IMR-90 (cell line): ENCODE measurements at regions not wholly inside any gene's neighbourhood (a gene's known extent, or its start where the extent isn't known, plus 50 kb on each side); places are given as distances from the start of the nearest gene placed in this dataset.

Experiments used
- ATAC-seq: fragments of 200-7000 bp; cut with Tn5 transposase; 2 replicates; pipeline ENCODE4 v1.9.1; 2020; ENCODE audit warnings: low read depth, mild to moderate bottlenecking, moderate library complexity
- BruUV-seq: library from RNA; stranded (reverse); fragments of 400-500 nt; replicated peaks from 2 replicates; lab custom pipeline; 2021; lab: Mats Ljungman, UMichigan
- CTCF ChIA-PET: fragments of 300-600 bp; formaldehyde crosslinking; extraction: SDS; loops from one replicate; lab custom pipeline; 2021; ENCODE audit warnings: antibody characterized with exemption; lab: Yijun Ruan, JAX
- POLR2A ChIA-PET: fragments of 300-600 bp; sonication (Branson Sonifier 250); formaldehyde crosslinking; loops from one replicate; lab custom pipeline; 2022; ENCODE audit warnings: antibody characterized with exemption; ENCODE audit not compliant: unreplicated experiment; lab: Charles Lee
- DNase-seq: peaks from one replicate; pipeline ENCODE4 v3.0.0; 2013
- H2AFZ ChIP-seq: replicated peaks from 2 replicates; pipeline ENCODE3; 2013; ENCODE audit warnings: low read length, mild to moderate bottlenecking; ENCODE audit not compliant: poor library complexity
- H2AK5ac ChIP-seq: 2 replicates; pipeline ENCODE4 v1.6.1; 2013; ENCODE audit warnings: low read depth, low read length, inconsistent platforms
- H2AK9ac ChIP-seq: replicated peaks from 2 replicates; pipeline ENCODE3; 2013; ENCODE audit warnings: mild to moderate bottlenecking, low read depth, low read length, moderate library complexity; ENCODE audit not compliant: poor library complexity
- H2BK120ac ChIP-seq: 2 replicates; pipeline ENCODE4 v1.6.1; 2013; ENCODE audit warnings: low read depth, low read length, inconsistent platforms
- H2BK15ac ChIP-seq: 3 replicates; pipeline ENCODE4 v1.6.1; 2013; ENCODE audit warnings: low read depth, low read length, inconsistent platforms
- H2BK20ac ChIP-seq: 2 replicates; pipeline ENCODE4 v1.6.1; 2013; ENCODE audit warnings: low read depth, mild to moderate bottlenecking, inconsistent platforms, low read length, moderate library complexity
- H2BK5ac ChIP-seq: 2 replicates; pipeline ENCODE4 v1.6.1; 2013; ENCODE audit warnings: mild to moderate bottlenecking, low read depth, low read length, inconsistent platforms; ENCODE audit not compliant: poor library complexity, severe bottlenecking
- H3K14ac ChIP-seq: replicated peaks from 2 replicates; pipeline ENCODE4 v1.6.1; 2013; ENCODE audit warnings: low read depth, low read length, inconsistent platforms
- H3K18ac ChIP-seq: 2 replicates; pipeline ENCODE4 v1.6.1; 2013; ENCODE audit warnings: low read depth, low read length, control low read depth
- H3K23ac ChIP-seq: 2 replicates; pipeline ENCODE4 v1.6.1; 2013; ENCODE audit warnings: low read depth, low read length, inconsistent platforms
- H3K27ac ChIP-seq: 2 replicates; pipeline ENCODE4 v1.5.1; 2013; ENCODE audit warnings: mild to moderate bottlenecking, control low read depth, low read length; ENCODE audit not compliant: insufficient read depth
- H3K27me3 ChIP-seq: 2 replicates; pipeline ENCODE4 v1.6.1; 2013; ENCODE audit warnings: low read length; ENCODE audit not compliant: control insufficient read depth, insufficient read depth
- H3K36me3 ChIP-seq: 2 replicates; pipeline ENCODE4 v1.6.1; 2013; ENCODE audit warnings: low read length, mixed read lengths; ENCODE audit not compliant: control insufficient read depth, insufficient read depth
- H3K4ac ChIP-seq: 2 replicates; pipeline ENCODE4 v1.6.1; 2013; ENCODE audit warnings: low read depth, low read length, inconsistent platforms
- H3K4me1 ChIP-seq: 2 replicates; pipeline ENCODE4 v1.6.1; 2013; ENCODE audit warnings: low read length, mixed read lengths; ENCODE audit not compliant: control insufficient read depth, insufficient read depth
- H3K4me2 ChIP-seq: 2 replicates; pipeline ENCODE4 v1.6.1; 2013; ENCODE audit warnings: low read depth, mild to moderate bottlenecking, control low read depth, low read length, moderate library complexity
- H3K4me3 ChIP-seq: 2 replicates; pipeline ENCODE4 v1.5.1; 2013; ENCODE audit warnings: low read depth, mild to moderate bottlenecking, control low read depth, low read length, moderate library complexity; ENCODE audit not compliant: insufficient read depth
- H3K56ac ChIP-seq: 2 replicates; pipeline ENCODE4 v1.6.1; 2013; ENCODE audit warnings: low read length, inconsistent platforms; ENCODE audit not compliant: insufficient read depth; ENCODE audit errors: extremely low read depth
- H3K79me1 ChIP-seq, 2 experiments: 2 replicates each; pipeline ENCODE4 v1.6.1; 2013; ENCODE audit warnings: low read length in 2 of 2, inconsistent platforms in 1 of 2, low read depth in 1 of 2
- H3K9ac ChIP-seq: 2 replicates; pipeline ENCODE4 v1.6.1; 2013; ENCODE audit warnings: low read depth, low read length, control low read depth
- H3K9me1 ChIP-seq: 2 replicates; pipeline ENCODE4 v1.6.1; 2013; ENCODE audit warnings: low read length, inconsistent platforms; ENCODE audit not compliant: insufficient read depth
- H3K9me3 ChIP-seq: 2 replicates; pipeline ENCODE4 v1.6.1; 2013; ENCODE audit warnings: low read length; ENCODE audit not compliant: control insufficient read depth, insufficient read depth
- H4K20me1 ChIP-seq: 2 replicates; pipeline ENCODE4 v1.6.1; 2013; ENCODE audit warnings: low read length, inconsistent platforms; ENCODE audit not compliant: insufficient read depth
- H4K5ac ChIP-seq: 2 replicates; pipeline ENCODE4 v1.6.1; 2013; ENCODE audit warnings: mild to moderate bottlenecking, low read depth, low read length, control low read depth
- H4K8ac ChIP-seq, 2 experiments: 2 replicates each; pipeline ENCODE4 v1.6.1; 2013; ENCODE audit warnings: low read depth in 2 of 2, low read length in 2 of 2, control low read depth in 1 of 2, inconsistent platforms in 1 of 2
- H4K91ac ChIP-seq: 2 replicates; pipeline ENCODE4 v1.6.1; 2013; ENCODE audit warnings: low read depth, low read length, inconsistent platforms; ENCODE audit not compliant: insufficient read depth
- BHLHE40 ChIP-seq: fragments of 150-350 bp; IDR thresholded peaks from 2 replicates; pipeline ENCODE4 v1.6.1; 2016; ENCODE audit warnings: mild to moderate bottlenecking, low read depth, low read length
- CEBPB ChIP-seq: IDR thresholded peaks from 2 replicates; pipeline ENCODE4 v1.6.1; 2012; ENCODE audit warnings: low read depth, low read length, improper control_type of control experiment
- FOS ChIP-seq: fragments of 150-350 bp; IDR thresholded peaks from 2 replicates; pipeline ENCODE4 v1.6.1; 2016; ENCODE audit warnings: low read depth, low read length
- MAZ ChIP-seq: IDR thresholded peaks from 2 replicates; pipeline ENCODE4 v1.6.1; 2012; ENCODE audit warnings: low read depth, mild to moderate bottlenecking, low read length, improper control_type of control experiment, moderate library complexity, borderline replicate concordance
- MXI1 ChIP-seq: IDR thresholded peaks from 2 replicates; pipeline ENCODE4 v1.6.1; 2012; ENCODE audit warnings: low read depth, mild to moderate bottlenecking, low read length, moderate library complexity, borderline replicate concordance
- POLR2A ChIP-seq: IDR thresholded peaks from 2 replicates; pipeline ENCODE4 v1.6.1; 2012; ENCODE audit warnings: mild to moderate bottlenecking, low read depth, low read length
- RAD21 ChIP-seq: IDR thresholded peaks from 2 replicates; pipeline ENCODE4 v1.6.1; 2012; ENCODE audit warnings: low read length, improper control_type of control experiment
- RCOR1 ChIP-seq: IDR thresholded peaks from 2 replicates; pipeline ENCODE4 v1.6.1; 2012; ENCODE audit warnings: mild to moderate bottlenecking, low read length, improper control_type of control experiment; ENCODE audit not compliant: insufficient replicate concordance
- RFX5 ChIP-seq: IDR thresholded peaks from 2 replicates; pipeline ENCODE4 v1.8.0; 2012; ENCODE audit warnings: low read depth, mild to moderate bottlenecking, low read length, moderate library complexity
- WGBS, 2 experiments: methylation state at CpG; one replicate each; pipeline versions ENCODE4 v1.1.5 to v1.1.7; 2013; ENCODE audit warnings: missing lambda C conversion rate in 2 of 2; ENCODE audit not compliant: insufficient read length in 1 of 2; ENCODE audit errors: extremely low coverage in 2 of 2; 5-methylcytosine and 5-hydroxymethylcytosine counted together
- dilution Hi-C: fragments of 300-500 bp; cut with HindIII; formaldehyde crosslinking; loops from one replicate; pipeline ENCODE4 v1.14.3; 2018; ENCODE audit warnings: low sequenced_read_pairs; ENCODE audit not compliant: unreplicated experiment
- in situ Hi-C: fragments of 300-500 bp; cut with MboI; formaldehyde crosslinking; loops from 3 replicates; pipeline ENCODE4 v1.14.3; 2019; ENCODE audit warnings: low sequenced_read_pairs, inconsistent platforms, mixed read lengths
- intact Hi-C: fragments of 100-400 bp; cut with micrococcal nuclease; formaldehyde crosslinking; loops from 2 replicates; pipeline ENCODE4 v1.10.0; 2022
- TF ChIP-seq, protein P1 (sequence below): conservative IDR thresholded peaks from 2 replicates; pipeline ENCODE4 v1.5.1; 2012; ENCODE audit warnings: mild to moderate bottlenecking, low read depth, low read length, improper control_type of control experiment

DNA sequence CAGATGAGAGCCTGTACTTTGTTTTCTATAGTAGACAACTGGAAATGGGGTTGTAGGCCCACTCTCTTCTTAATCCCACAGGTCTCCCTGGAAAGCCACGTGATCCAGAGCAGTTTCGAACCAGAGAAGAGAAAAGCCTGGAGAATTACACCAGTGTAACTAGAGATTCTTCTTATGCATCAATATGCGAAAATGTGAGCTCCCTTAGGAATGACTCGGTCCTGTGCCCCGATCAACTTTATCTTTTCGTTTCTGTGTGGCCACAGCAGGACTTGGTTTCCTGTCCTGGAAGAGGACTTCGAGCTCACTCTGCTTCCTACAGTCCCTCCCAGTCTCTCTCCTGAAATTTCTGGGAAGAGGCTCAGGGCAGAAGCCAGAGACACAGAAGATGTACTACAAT is 73.8 kb upstream of the TPM1 start:
- dilution Hi-C loops: no loop called here
- no peak overlapping the region for H3K18ac ChIP-seq
- no peak overlapping the region for H3K56ac ChIP-seq
- no peak overlapping the region for H3K14ac ChIP-seq
- H3K9me1 ChIP-seq: peaks cover 3% of the 10 kb centered on the region; the same call in 1 of the 2 replicates
- no peak overlapping the region for H4K8ac ChIP-seq
- no peak for DNase-seq
- H2BK5ac ChIP-seq: no peak overlapping the region
- no peak overlapping the region for H3K9ac ChIP-seq
- H3K4me1 ChIP-seq: peaks cover 6% of the 10 kb centered on the region
- H2BK120ac ChIP-seq: no peak overlapping the region
- no peak overlapping the region for H3K4me3 ChIP-seq
- no peak overlapping the region for H3K23ac ChIP-seq
- no peak overlapping the region for H3K4ac ChIP-seq
- 96% methylated on average over 4 of the region's 7 CpGs; no CpG with 5 or more reads in 1 of the 2 experiments for WGBS, 2 experiments
- ChIA-PET POLR2A (no interaction called here), CTCF (no interaction called here)
- TF ChIP-seq POLR2A (no peak), MAZ (no peak), RFX5 (no peak), MXI1 (no peak), CEBPB (no peak), RAD21 (no peak), BHLHE40 (no peak), RCOR1 (no peak), FOS (no peak)
- TF ChIP-seq, protein P1, sequence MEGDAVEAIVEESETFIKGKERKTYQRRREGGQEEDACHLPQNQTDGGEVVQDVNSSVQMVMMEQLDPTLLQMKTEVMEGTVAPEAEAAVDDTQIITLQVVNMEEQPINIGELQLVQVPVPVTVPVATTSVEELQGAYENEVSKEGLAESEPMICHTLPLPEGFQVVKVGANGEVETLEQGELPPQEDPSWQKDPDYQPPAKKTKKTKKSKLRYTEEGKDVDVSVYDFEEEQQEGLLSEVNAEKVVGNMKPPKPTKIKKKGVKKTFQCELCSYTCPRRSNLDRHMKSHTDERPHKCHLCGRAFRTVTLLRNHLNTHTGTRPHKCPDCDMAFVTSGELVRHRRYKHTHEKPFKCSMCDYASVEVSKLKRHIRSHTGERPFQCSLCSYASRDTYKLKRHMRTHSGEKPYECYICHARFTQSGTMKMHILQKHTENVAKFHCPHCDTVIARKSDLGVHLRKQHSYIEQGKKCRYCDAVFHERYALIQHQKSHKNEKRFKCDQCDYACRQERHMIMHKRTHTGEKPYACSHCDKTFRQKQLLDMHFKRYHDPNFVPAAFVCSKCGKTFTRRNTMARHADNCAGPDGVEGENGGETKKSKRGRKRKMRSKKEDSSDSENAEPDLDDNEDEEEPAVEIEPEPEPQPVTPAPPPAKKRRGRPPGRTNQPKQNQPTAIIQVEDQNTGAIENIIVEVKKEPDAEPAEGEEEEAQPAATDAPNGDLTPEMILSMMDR: no peak
- no peak overlapping the region for H2BK15ac ChIP-seq
- ATAC-seq: no peak
- no peak overlapping the region for H3K4me2 ChIP-seq
- no TSS peak for BruUV-seq
- H2AK9ac ChIP-seq: no peak overlapping the region
- no peak overlapping the region for H4K5ac ChIP-seq
- no peak overlapping the region for H3K27ac ChIP-seq
- no peak overlapping the region for H4K91ac ChIP-seq
- H3K79me1 ChIP-seq: no peaks in the 10 kb centered on the region
- no peaks in the 10 kb centered on the region for H3K36me3 ChIP-seq
- no peaks in the 10 kb centered on the region for H4K20me1 ChIP-seq
- no peaks in the 10 kb centered on the region for H3K9me3 ChIP-seq
- no peak overlapping the region for H2AFZ ChIP-seq
- no peak overlapping the region for H2BK20ac ChIP-seq
- in situ Hi-C loops: no loop called here
- intact Hi-C loops: no loop called here
- no peaks in the 10 kb centered on the region for H3K27me3 ChIP-seq
- no peak overlapping the region for H2AK5ac ChIP-seq
